Ishikawa (cell line): ENCODE measurements at regions not wholly inside any gene's neighbourhood (a gene's known extent, or its start where the extent isn't known, plus 50 kb on each side); places are given as distances from the start of the nearest gene placed in this dataset.

ENCODE experiments used
- CEBPB ChIP-seq: IDR thresholded peaks from 2 replicates; pipeline ENCODE4 v1.6.1; 2012
- CREB1 ChIP-seq: IDR thresholded peaks from 2 replicates; pipeline ENCODE4 v1.6.1; 2012; ENCODE audit warnings: low read depth
- EGR1 ChIP-seq: IDR thresholded peaks from 2 replicates; pipeline ENCODE4 v1.6.1; 2012
- EP300 ChIP-seq: IDR thresholded peaks from 2 replicates; pipeline ENCODE4 v1.6.1; 2012; ENCODE audit warnings: borderline replicate concordance
- FOXM1 ChIP-seq: IDR thresholded peaks from 2 replicates; pipeline ENCODE4 v1.6.1; 2012; ENCODE audit warnings: low read depth, borderline replicate concordance
- NFIC ChIP-seq: IDR thresholded peaks from 2 replicates; pipeline ENCODE4 v1.6.1; 2012
- RAD21 ChIP-seq: IDR thresholded peaks from 2 replicates; pipeline ENCODE4 v1.6.1; 2012; ENCODE audit warnings: low read depth
- REST ChIP-seq: IDR thresholded peaks from 2 replicates; pipeline ENCODE4 v1.6.1; 2012; ENCODE audit warnings: low read depth, mild to moderate bottlenecking
- TAF1 ChIP-seq: IDR thresholded peaks from 2 replicates; pipeline ENCODE4 v1.6.1; 2012; ENCODE audit warnings: low read depth, mild to moderate bottlenecking
- TCF12 ChIP-seq: IDR thresholded peaks from 2 replicates; pipeline ENCODE4 v1.6.1; 2012; ENCODE audit warnings: low read depth
- TEAD4 ChIP-seq: IDR thresholded peaks from 2 replicates; pipeline ENCODE4 v1.6.1; 2012
- USF1 ChIP-seq: IDR thresholded peaks from 2 replicates; pipeline ENCODE4 v1.6.1; 2012
- YY1 ChIP-seq: IDR thresholded peaks from 2 replicates; pipeline ENCODE4 v1.6.1; 2012; ENCODE audit warnings: low read depth
- TF ChIP-seq, protein P1 (sequence below): IDR thresholded peaks from 2 replicates; pipeline ENCODE4 v1.6.1; 2012

- TF ChIP-seq, protein P1, sequence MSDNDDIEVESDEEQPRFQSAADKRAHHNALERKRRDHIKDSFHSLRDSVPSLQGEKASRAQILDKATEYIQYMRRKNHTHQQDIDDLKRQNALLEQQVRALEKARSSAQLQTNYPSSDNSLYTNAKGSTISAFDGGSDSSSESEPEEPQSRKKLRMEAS: no peak
- TF ChIP-seq TAF1: no peak
- TF ChIP-seq TEAD4: no peak
- TF ChIP-seq EP300: no peak
- no peak for TF ChIP-seq CEBPB
- no peak for TF ChIP-seq RAD21
- TF ChIP-seq REST: no peak
- TF ChIP-seq YY1: no peak
- no peak for TF ChIP-seq USF1
- no peak for TF ChIP-seq EGR1
- no peak for TF ChIP-seq NFIC
- no peak for TF ChIP-seq CREB1
- no peak for TF ChIP-seq FOXM1
- no peak for TF ChIP-seq TCF12
These were observed 70.0 kb upstream of the NR3C1 start for GRCh38 chr5:143473481-143473880.
